KMS-11 (cell line): ENCODE measurements at regions not wholly inside any gene's neighbourhood (a gene's known extent, or its start where the extent isn't known, plus 50 kb on each side); places are given as distances from the start of the nearest gene placed in this dataset.

Source experiments
- H2AFZ ChIP-seq: fragments of 200-600 bp; sonication (generic); 2 replicates; pipeline ENCODE4 v1.6.1; 2016; ENCODE audit warnings: antibody characterized with exemption, mixed run types, low read depth
- H3K27ac ChIP-seq: fragments of 200-600 bp; sonication (generic); 2 replicates; pipeline ENCODE4 v1.6.1; 2016; ENCODE audit warnings: mild to moderate bottlenecking, mixed run types
- H3K27me3 ChIP-seq: fragments of 200-600 bp; sonication (generic); 2 replicates; pipeline ENCODE4 v1.6.1; 2017; ENCODE audit warnings: mild to moderate bottlenecking, low read depth, mixed run types, moderate library complexity; ENCODE audit not compliant: insufficient read depth
- H3K36me3 ChIP-seq: fragments of 200-600 bp; sonication (generic); 2 replicates; pipeline ENCODE4 v1.6.1; 2017; ENCODE audit warnings: mild to moderate bottlenecking, mixed run types; ENCODE audit not compliant: insufficient read depth
- H3K4me1 ChIP-seq: fragments of 200-600 bp; sonication (generic); 2 replicates; pipeline ENCODE4 v1.6.1; 2016; ENCODE audit warnings: mild to moderate bottlenecking, low read depth, mixed run types; ENCODE audit not compliant: poor library complexity, severe bottlenecking
- H3K4me2 ChIP-seq: fragments of 200-600 bp; sonication (generic); 2 replicates; pipeline ENCODE4 v1.7.0; 2016; ENCODE audit warnings: mild to moderate bottlenecking, mixed run types
- H3K4me3 ChIP-seq: fragments of 200-600 bp; sonication (generic); IDR thresholded peaks from 2 replicates; pipeline ENCODE4 v1.6.1; 2017; ENCODE audit warnings: low read depth, low read length, mixed read lengths; ENCODE audit not compliant: insufficient read depth
- H3K79me2 ChIP-seq: fragments of 200-600 bp; sonication (generic); 2 replicates; pipeline ENCODE4 v1.6.1; 2016; ENCODE audit warnings: low read depth, mixed run types; ENCODE audit not compliant: insufficient read depth
- H3K9ac ChIP-seq: fragments of 200-600 bp; sonication (generic); 2 replicates; pipeline ENCODE4 v1.6.1; 2016; ENCODE audit warnings: mild to moderate bottlenecking, mixed run types
- H4K20me1 ChIP-seq: fragments of 200-600 bp; sonication (generic); 2 replicates; pipeline ENCODE4 v1.6.1; 2016; ENCODE audit warnings: mild to moderate bottlenecking, mixed run types; ENCODE audit not compliant: insufficient read depth
- CTCF ChIP-seq: fragments of 200-600 bp; sonication (generic); conservative IDR thresholded peaks from 2 replicates; pipeline ENCODE4 v1.6.1; 2017; ENCODE audit warnings: low read depth, mild to moderate bottlenecking, antibody characterized with exemption, low read length, moderate library complexity, mixed read lengths

- 0 out of 2 replicates have a peak overlapping the region, but pooled peaks have one; percentile 9 for H3K27ac ChIP-seq
- no peaks in the 10 kb centered on the region for H3K79me2 ChIP-seq
- TF ChIP-seq CTCF, result no peak
- H4K20me1 ChIP-seq, result no peaks in the 10 kb centered on the region
- H3K4me2 ChIP-seq, result no peak overlapping the region; the same call in 1 of the 2 replicates
- H3K36me3 ChIP-seq, result no peaks in the 10 kb centered on the region
- H3K4me3 ChIP-seq, result no peak overlapping the region
- H3K27me3 ChIP-seq, result no peaks in the 10 kb centered on the region
- H2AFZ ChIP-seq, result no peak overlapping the region
- H3K4me1 ChIP-seq, result peaks cover 10% of the 10 kb centered on the region
- H3K9ac ChIP-seq, result no peak overlapping the region
These were observed 261.3 kb upstream of the ESRRG start for GRCh38 chr1:216984536-216984935.

GRCh38 chr1:216983823-216984222 is 260.6 kb upstream of the ESRRG start:
- Histone ChIP-seq H3K4me3 (no peak overlapping the region), H3K79me2 (no peaks in the 10 kb centered on the region), H2AFZ (no peak overlapping the region), H3K4me1 (peaks cover 10% of the 10 kb centered on the region), H3K27ac (no peak overlapping the region), H4K20me1 (no peaks in the 10 kb centered on the region), H3K4me2 (no peak overlapping the region), H3K36me3 (no peaks in the 10 kb centered on the region), H3K27me3 (no peaks in the 10 kb centered on the region), H3K9ac (no peak overlapping the region)
- TF ChIP-seq CTCF, result no peak

- H3K27ac ChIP-seq, result no peak overlapping the region
- no peak overlapping the region for H2AFZ ChIP-seq
- TF ChIP-seq CTCF, result no peak
These were observed 238.3 kb upstream of the ESRRG start for GRCh38 chr1:216961516-216961915.

GRCh38 chr1:216960716-216961115 is 237.5 kb upstream of the ESRRG start:
- no peak overlapping the region for H3K4me2 ChIP-seq
- no peak overlapping the region for H3K9ac ChIP-seq
- no peak overlapping the region for H3K4me3 ChIP-seq
- no peaks in the 10 kb centered on the region for H3K4me1 ChIP-seq
- no peak overlapping the region for H3K27ac ChIP-seq
- no peaks in the 10 kb centered on the region for H3K79me2 ChIP-seq
- H3K36me3 ChIP-seq, result no peaks in the 10 kb centered on the region
- no peaks in the 10 kb centered on the region for H3K27me3 ChIP-seq
- H4K20me1 ChIP-seq, result no peaks in the 10 kb centered on the region
- no peak overlapping the region for H2AFZ ChIP-seq
- TF ChIP-seq CTCF, result no peak

More at GRCh38 chr1:216961516-216961915, 238.3 kb upstream of the ESRRG start:
- Histone ChIP-seq H3K4me1 (no peaks in the 10 kb centered on the region), H3K36me3 (no peaks in the 10 kb centered on the region), H3K27me3 (no peaks in the 10 kb centered on the region), H4K20me1 (no peaks in the 10 kb centered on the region), H3K79me2 (no peaks in the 10 kb centered on the region), H3K4me3 (no peak overlapping the region), H3K9ac (no peak overlapping the region), H3K4me2 (no peak overlapping the region)
